IMR-90 (cell line): ENCODE measurements at regions not wholly inside any gene's neighbourhood (a gene's known extent, or its start where the extent isn't known, plus 50 kb on each side); places are given as distances from the start of the nearest gene placed in this dataset.

Source experiments
- ATAC-seq: fragments of 200-7000 bp; cut with Tn5 transposase; 2 replicates; pipeline ENCODE4 v1.9.1; 2020; ENCODE audit warnings: low read depth, mild to moderate bottlenecking, moderate library complexity
- BruUV-seq: library from RNA; stranded (reverse); fragments of 400-500 nt; replicated peaks from 2 replicates; lab custom pipeline; 2021; lab: Mats Ljungman, UMichigan
- CTCF ChIA-PET: fragments of 300-600 bp; formaldehyde crosslinking; extraction: SDS; loops from one replicate; lab custom pipeline; 2021; ENCODE audit warnings: antibody characterized with exemption; lab: Yijun Ruan, JAX
- POLR2A ChIA-PET: fragments of 300-600 bp; sonication (Branson Sonifier 250); formaldehyde crosslinking; loops from one replicate; lab custom pipeline; 2022; ENCODE audit warnings: antibody characterized with exemption; ENCODE audit not compliant: unreplicated experiment; lab: Charles Lee
- DNase-seq: peaks from one replicate; pipeline ENCODE4 v3.0.0; 2013
- H2AFZ ChIP-seq: replicated peaks from 2 replicates; pipeline ENCODE3; 2013; ENCODE audit warnings: low read length, mild to moderate bottlenecking; ENCODE audit not compliant: poor library complexity
- H2AK5ac ChIP-seq: 2 replicates; pipeline ENCODE4 v1.6.1; 2013; ENCODE audit warnings: low read depth, low read length, inconsistent platforms
- H2AK9ac ChIP-seq: replicated peaks from 2 replicates; pipeline ENCODE3; 2013; ENCODE audit warnings: mild to moderate bottlenecking, low read depth, low read length, moderate library complexity; ENCODE audit not compliant: poor library complexity
- H2BK120ac ChIP-seq: 2 replicates; pipeline ENCODE4 v1.6.1; 2013; ENCODE audit warnings: low read depth, low read length, inconsistent platforms
- H2BK15ac ChIP-seq: 3 replicates; pipeline ENCODE4 v1.6.1; 2013; ENCODE audit warnings: low read depth, low read length, inconsistent platforms
- H2BK20ac ChIP-seq: 2 replicates; pipeline ENCODE4 v1.6.1; 2013; ENCODE audit warnings: low read depth, mild to moderate bottlenecking, inconsistent platforms, low read length, moderate library complexity
- H2BK5ac ChIP-seq: 2 replicates; pipeline ENCODE4 v1.6.1; 2013; ENCODE audit warnings: mild to moderate bottlenecking, low read depth, low read length, inconsistent platforms; ENCODE audit not compliant: poor library complexity, severe bottlenecking
- H3K14ac ChIP-seq: replicated peaks from 2 replicates; pipeline ENCODE4 v1.6.1; 2013; ENCODE audit warnings: low read depth, low read length, inconsistent platforms
- H3K18ac ChIP-seq: 2 replicates; pipeline ENCODE4 v1.6.1; 2013; ENCODE audit warnings: low read depth, low read length, control low read depth
- H3K23ac ChIP-seq: 2 replicates; pipeline ENCODE4 v1.6.1; 2013; ENCODE audit warnings: low read depth, low read length, inconsistent platforms
- H3K27ac ChIP-seq: 2 replicates; pipeline ENCODE4 v1.5.1; 2013; ENCODE audit warnings: mild to moderate bottlenecking, control low read depth, low read length; ENCODE audit not compliant: insufficient read depth
- H3K27me3 ChIP-seq: 2 replicates; pipeline ENCODE4 v1.6.1; 2013; ENCODE audit warnings: low read length; ENCODE audit not compliant: control insufficient read depth, insufficient read depth
- H3K36me3 ChIP-seq: 2 replicates; pipeline ENCODE4 v1.6.1; 2013; ENCODE audit warnings: low read length, mixed read lengths; ENCODE audit not compliant: control insufficient read depth, insufficient read depth
- H3K4ac ChIP-seq: 2 replicates; pipeline ENCODE4 v1.6.1; 2013; ENCODE audit warnings: low read depth, low read length, inconsistent platforms
- H3K4me1 ChIP-seq: 2 replicates; pipeline ENCODE4 v1.6.1; 2013; ENCODE audit warnings: low read length, mixed read lengths; ENCODE audit not compliant: control insufficient read depth, insufficient read depth
- H3K4me2 ChIP-seq: 2 replicates; pipeline ENCODE4 v1.6.1; 2013; ENCODE audit warnings: low read depth, mild to moderate bottlenecking, control low read depth, low read length, moderate library complexity
- H3K4me3 ChIP-seq: 2 replicates; pipeline ENCODE4 v1.5.1; 2013; ENCODE audit warnings: low read depth, mild to moderate bottlenecking, control low read depth, low read length, moderate library complexity; ENCODE audit not compliant: insufficient read depth
- H3K56ac ChIP-seq: 2 replicates; pipeline ENCODE4 v1.6.1; 2013; ENCODE audit warnings: low read length, inconsistent platforms; ENCODE audit not compliant: insufficient read depth; ENCODE audit errors: extremely low read depth
- H3K79me1 ChIP-seq, 2 experiments: 2 replicates each; pipeline ENCODE4 v1.6.1; 2013; ENCODE audit warnings: low read length in 2 of 2, inconsistent platforms in 1 of 2, low read depth in 1 of 2
- H3K9ac ChIP-seq: 2 replicates; pipeline ENCODE4 v1.6.1; 2013; ENCODE audit warnings: low read depth, low read length, control low read depth
- H3K9me1 ChIP-seq: 2 replicates; pipeline ENCODE4 v1.6.1; 2013; ENCODE audit warnings: low read length, inconsistent platforms; ENCODE audit not compliant: insufficient read depth
- H3K9me3 ChIP-seq: 2 replicates; pipeline ENCODE4 v1.6.1; 2013; ENCODE audit warnings: low read length; ENCODE audit not compliant: control insufficient read depth, insufficient read depth
- H4K20me1 ChIP-seq: 2 replicates; pipeline ENCODE4 v1.6.1; 2013; ENCODE audit warnings: low read length, inconsistent platforms; ENCODE audit not compliant: insufficient read depth
- H4K5ac ChIP-seq: 2 replicates; pipeline ENCODE4 v1.6.1; 2013; ENCODE audit warnings: mild to moderate bottlenecking, low read depth, low read length, control low read depth
- H4K8ac ChIP-seq, 2 experiments: 2 replicates each; pipeline ENCODE4 v1.6.1; 2013; ENCODE audit warnings: low read depth in 2 of 2, low read length in 2 of 2, control low read depth in 1 of 2, inconsistent platforms in 1 of 2
- H4K91ac ChIP-seq: 2 replicates; pipeline ENCODE4 v1.6.1; 2013; ENCODE audit warnings: low read depth, low read length, inconsistent platforms; ENCODE audit not compliant: insufficient read depth
- BHLHE40 ChIP-seq: fragments of 150-350 bp; IDR thresholded peaks from 2 replicates; pipeline ENCODE4 v1.6.1; 2016; ENCODE audit warnings: mild to moderate bottlenecking, low read depth, low read length
- CHD1 ChIP-seq: IDR thresholded peaks from 2 replicates; pipeline ENCODE4 v1.6.1; 2012; ENCODE audit warnings: low read depth, low read length, improper control_type of control experiment
- FOS ChIP-seq: fragments of 150-350 bp; IDR thresholded peaks from 2 replicates; pipeline ENCODE4 v1.6.1; 2016; ENCODE audit warnings: low read depth, low read length
- MXI1 ChIP-seq: IDR thresholded peaks from 2 replicates; pipeline ENCODE4 v1.6.1; 2012; ENCODE audit warnings: low read depth, mild to moderate bottlenecking, low read length, moderate library complexity, borderline replicate concordance
- RCOR1 ChIP-seq: IDR thresholded peaks from 2 replicates; pipeline ENCODE4 v1.6.1; 2012; ENCODE audit warnings: mild to moderate bottlenecking, low read length, improper control_type of control experiment; ENCODE audit not compliant: insufficient replicate concordance
- RFX5 ChIP-seq: IDR thresholded peaks from 2 replicates; pipeline ENCODE4 v1.8.0; 2012; ENCODE audit warnings: low read depth, mild to moderate bottlenecking, low read length, moderate library complexity
- SMC3 ChIP-seq: fragments of 150-350 bp; IDR thresholded peaks from 2 replicates; pipeline ENCODE4 v1.6.1; 2016; ENCODE audit warnings: low read depth, mild to moderate bottlenecking, antibody characterized with exemption, low read length, moderate library complexity
- WGBS, 2 experiments: methylation state at CpG; one replicate each; pipeline versions ENCODE4 v1.1.5 to v1.1.7; 2013; ENCODE audit warnings: missing lambda C conversion rate in 2 of 2; ENCODE audit not compliant: insufficient read length in 1 of 2; ENCODE audit errors: extremely low coverage in 2 of 2; 5-methylcytosine and 5-hydroxymethylcytosine counted together
- dilution Hi-C: fragments of 300-500 bp; cut with HindIII; formaldehyde crosslinking; loops from one replicate; pipeline ENCODE4 v1.14.3; 2018; ENCODE audit warnings: low sequenced_read_pairs; ENCODE audit not compliant: unreplicated experiment
- in situ Hi-C: fragments of 300-500 bp; cut with MboI; formaldehyde crosslinking; loops from 3 replicates; pipeline ENCODE4 v1.14.3; 2019; ENCODE audit warnings: low sequenced_read_pairs, inconsistent platforms, mixed read lengths
- intact Hi-C: fragments of 100-400 bp; cut with micrococcal nuclease; formaldehyde crosslinking; loops from 2 replicates; pipeline ENCODE4 v1.10.0; 2022

GRCh38 chr18:38010971-38011857 lies 445.6 kb upstream of the CELF4 start:
- no peak overlapping the region for H4K5ac ChIP-seq
- intact Hi-C loops: no loop called here
- H3K4ac ChIP-seq: no peak overlapping the region
- no peak overlapping the region for H4K91ac ChIP-seq
- H2BK15ac ChIP-seq: no peak overlapping the region
- no TSS peak for BruUV-seq
- ATAC-seq (no peak), DNase-seq (no peak)
- H3K14ac ChIP-seq: no peak overlapping the region
- no peak overlapping the region for H3K56ac ChIP-seq
- no peak overlapping the region for H3K4me2 ChIP-seq
- H2BK5ac ChIP-seq: no peak overlapping the region
- H3K4me1 ChIP-seq: no peaks in the 10 kb centered on the region
- H4K20me1 ChIP-seq: no peaks in the 10 kb centered on the region
- no peak overlapping the region for H3K23ac ChIP-seq
- TF ChIP-seq FOS: no peak
- TF ChIP-seq SMC3: no peak
- TF ChIP-seq BHLHE40: no peak
- no peak for TF ChIP-seq RCOR1
- no peak for TF ChIP-seq RFX5
- TF ChIP-seq MXI1: no peak
- TF ChIP-seq CHD1: no peak
- H2AK5ac ChIP-seq: no peak overlapping the region
- no peak overlapping the region for H2AFZ ChIP-seq
- ChIA-PET POLR2A (no interaction called here), CTCF (no interaction called here)
- H3K79me1 ChIP-seq: no peaks in the 10 kb centered on the region
- H3K9me1 ChIP-seq: no peaks in the 10 kb centered on the region
- no peak overlapping the region for H3K18ac ChIP-seq
- WGBS, 2 experiments: no CpG with 5 or more reads among the region's 4 CpGs
- 0 out of 2 replicates have a peak, but pooled peaks cover 2% of the 10 kb centered on the region for H3K9me3 ChIP-seq
- H3K9ac ChIP-seq: no peak overlapping the region
- dilution Hi-C loops: no loop called here
- H4K8ac ChIP-seq: no peak overlapping the region
- no peaks in the 10 kb centered on the region for H3K27me3 ChIP-seq
- no peaks in the 10 kb centered on the region for H3K36me3 ChIP-seq
- in situ Hi-C loops: no loop called here
- no peak overlapping the region for H2AK9ac ChIP-seq
- H3K27ac ChIP-seq: no peak overlapping the region
- no peak overlapping the region for H2BK20ac ChIP-seq
- no peak overlapping the region for H3K4me3 ChIP-seq
- no peak overlapping the region for H2BK120ac ChIP-seq
